ENCODE measurements at regions not wholly inside any gene's neighbourhood (a gene's known extent, or its start where the extent isn't known, plus 50 kb on each side); places are given as distances from the start of the nearest gene placed in this dataset.

DNA sequence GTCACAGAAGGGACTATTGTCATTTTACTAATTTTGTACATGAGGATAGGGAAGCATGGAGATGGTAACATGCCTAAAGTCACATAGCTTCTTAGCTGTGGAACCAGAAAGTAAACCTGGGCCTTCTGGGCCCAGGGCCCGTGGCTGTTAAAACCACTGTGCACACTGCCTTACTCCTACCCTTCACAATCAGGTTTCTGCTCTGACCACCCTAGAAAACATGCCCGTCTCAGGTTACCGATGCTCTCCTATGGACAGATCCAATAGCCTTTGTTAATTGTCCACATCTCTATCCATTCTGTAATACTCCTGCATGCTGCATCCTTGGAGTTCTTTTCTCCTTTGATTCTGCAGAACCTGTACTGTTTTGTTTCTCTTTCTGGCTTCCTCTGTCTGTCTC is 79.0 kb upstream of the TACR1 start:
- H3K27ac ChIP-seq (ENCODE audit: extremely low read depth, low read depth, low read length): no peak overlapping the region
- ChIA-PET CTCF (ENCODE audit: low intra/inter-chr PET ratio) (no interaction called here), POLR2A (no interaction called here)
- H3K9ac ChIP-seq (ENCODE audit: insufficient read depth in 1 of 2, low read depth in 2 of 2, low read length in 2 of 2): no peak overlapping the region
- no peaks in the 10 kb centered on the region for H3K36me3 ChIP-seq (ENCODE audit: control insufficient read depth, insufficient read depth, low read length)
- no peak for TF ChIP-seq RBBP5 (IDR thresholded peaks at IDR 0.05; ENCODE audit: borderline replicate concordance, insufficient read depth, low read length, poor library complexity, severe bottlenecking)
- TF ChIP-seq PHB2 (IDR thresholded peaks at IDR 0.05; ENCODE audit: low read depth): no peak
- TF ChIP-seq, protein P1, sequence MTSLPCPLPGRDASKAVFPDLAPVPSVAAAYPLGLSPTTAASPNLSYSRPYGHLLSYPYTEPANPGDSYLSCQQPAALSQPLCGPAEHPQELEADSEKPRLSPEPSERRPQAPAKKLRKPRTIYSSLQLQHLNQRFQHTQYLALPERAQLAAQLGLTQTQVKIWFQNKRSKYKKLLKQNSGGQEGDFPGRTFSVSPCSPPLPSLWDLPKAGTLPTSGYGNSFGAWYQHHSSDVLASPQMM (CRISPR knock-in tag; IDR thresholded peaks at IDR 0.05): no peak
- no peak for TF ChIP-seq THAP7 (CRISPR knock-in tag; IDR thresholded peaks at IDR 0.05)
- TF ChIP-seq, protein P2, sequence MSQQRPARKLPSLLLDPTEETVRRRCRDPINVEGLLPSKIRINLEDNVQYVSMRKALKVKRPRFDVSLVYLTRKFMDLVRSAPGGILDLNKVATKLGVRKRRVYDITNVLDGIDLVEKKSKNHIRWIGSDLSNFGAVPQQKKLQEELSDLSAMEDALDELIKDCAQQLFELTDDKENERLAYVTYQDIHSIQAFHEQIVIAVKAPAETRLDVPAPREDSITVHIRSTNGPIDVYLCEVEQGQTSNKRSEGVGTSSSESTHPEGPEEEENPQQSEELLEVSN (IDR thresholded peaks at IDR 0.05; ENCODE audit: borderline replicate concordance in 1 of 2, extremely low read depth in 1 of 2, insufficient read depth in 1 of 2, insufficient read length in 1 of 2, low read depth in 1 of 2, low read length in 1 of 2, poor library complexity in 1 of 2, severe bottlenecking in 1 of 2): no peak
- TF ChIP-seq ZNF121 (CRISPR knock-in tag; conservative IDR thresholded peaks at IDR 0.05): no peak
- TF ChIP-seq RBM34 (IDR thresholded peaks at IDR 0.05; ENCODE audit: borderline replicate concordance, insufficient read depth, low read length): no peak
- no peak for TF ChIP-seq NR2F6 (CRISPR knock-in tag; IDR thresholded peaks at IDR 0.05)
- no peak for TF ChIP-seq DDX20 (tag; IDR thresholded peaks at IDR 0.05; ENCODE audit: low read depth)
- no peak for TF ChIP-seq ZBTB7A (IDR thresholded peaks at IDR 0.05; ENCODE audit: borderline replicate concordance, control insufficient read depth, low read depth, low read length)
- no peak for TF ChIP-seq NELFE (IDR thresholded peaks at IDR 0.05; ENCODE audit: insufficient read depth, insufficient read length)
- ATAC-seq: no peak
- H3K79me2 ChIP-seq (ENCODE audit: control insufficient read depth, insufficient read depth, low read length): no peaks in the 10 kb centered on the region
- no peaks in the 10 kb centered on the region for H4K20me1 ChIP-seq (replicated peaks; ENCODE audit: control insufficient read depth, insufficient read depth, low read length)
- FAIRE-seq: no peak
- H3K4me3 ChIP-seq: no peak overlapping the region
- no TSS peak for BruUV-seq (replicated peaks)
- no peaks in the 10 kb centered on the region for H3K9me1 ChIP-seq (ENCODE audit: control insufficient read depth, insufficient read depth, low read length)
- H3K4me2 ChIP-seq (ENCODE audit: insufficient read depth, low read length): no peak overlapping the region
- no peaks in the 10 kb centered on the region for H3K4me1 ChIP-seq (replicated peaks in 1 of 2; ENCODE audit: control insufficient read depth in 2 of 2, insufficient read depth in 2 of 2, low read length in 2 of 2)
- WGBS (ENCODE audit: insufficient coverage, low coverage, missing lambda C conversion rate): 7% methylated on average over 3 of the region's 3 CpGs
- no peak overlapping the region for H2AFZ ChIP-seq (ENCODE audit: low read depth, low read length)
- intact Hi-C loops (cut with micrococcal nuclease) (no loop called here), in situ Hi-C loops (cut with MboI) (no loop called here)
- no peaks in the 10 kb centered on the region; the same call in 1 of the 2 replicates for H3K9me3 ChIP-seq (replicated peaks; ENCODE audit: control insufficient read depth, insufficient read depth, low read depth, low read length)
- no peak for DNase-seq (ENCODE audit: extremely low read depth in 1 of 4, low spot score in 3 of 4)
- H3K27me3 ChIP-seq (ENCODE audit: control insufficient read depth in 2 of 2, insufficient read depth in 2 of 2, low read length in 2 of 2): no peaks in the 10 kb centered on the region

All from K562 (cell line).